PFSK-1 (cell line): ENCODE measurements at regions not wholly inside any gene's neighbourhood (a gene's known extent, or its start where the extent isn't known, plus 50 kb on each side); places are given as distances from the start of the nearest gene placed in this dataset.

Source experiments
- FOXP2 ChIP-seq: optimal IDR thresholded peaks from 2 replicates; pipeline ENCODE3; 2011; ENCODE audit warnings: borderline replicate concordance, control low read depth, inconsistent platforms; ENCODE audit not compliant: insufficient read depth; ENCODE audit errors: extremely low read length, extremely low read depth
- POLR2AphosphoS5 ChIP-seq: IDR thresholded peaks from 2 replicates; pipeline ENCODE4 v1.6.1; 2012; ENCODE audit warnings: low read depth, mild to moderate bottlenecking, control low read depth, low read length, moderate library complexity
- REST ChIP-seq, 2 experiments: IDR thresholded peaks; 2 replicates each; pipeline versions ENCODE4 v1.6.1 to v1.8.0; 2011 to 2012; ENCODE audit warnings: low read depth in 2 of 2, low read length in 2 of 2, control low read depth in 1 of 2, inconsistent platforms in 1 of 2, mild to moderate bottlenecking in 1 of 2, moderate library complexity in 1 of 2; ENCODE audit not compliant: insufficient read depth in 1 of 2
- SIN3A ChIP-seq: IDR thresholded peaks from 2 replicates; pipeline ENCODE4 v1.6.1; 2012; ENCODE audit warnings: mild to moderate bottlenecking, low read length, moderate library complexity, borderline replicate concordance; ENCODE audit not compliant: insufficient read depth
- TAF1 ChIP-seq: IDR thresholded peaks from 2 replicates; pipeline ENCODE4 v1.6.1; 2012; ENCODE audit warnings: low read length, control low read depth, borderline replicate concordance; ENCODE audit not compliant: insufficient read depth

- TF ChIP-seq TAF1 = no peak
- no peak for TF ChIP-seq REST (IDR thresholded peaks at IDR 0.05; ENCODE audit: insufficient read depth in 1 of 2, low read depth in 2 of 2, low read length in 2 of 2)
- no peak for TF ChIP-seq POLR2AphosphoS5
These were observed 409.6 kb upstream of the MAF start for GRCh38 chr16:80009971-80010659.

GRCh38 chr16:80008857-80009256 is 408.3 kb upstream of the MAF start:
- TF ChIP-seq REST (IDR thresholded peaks at IDR 0.05; ENCODE audit: insufficient read depth in 1 of 2, low read depth in 2 of 2, low read length in 2 of 2) (no peak), SIN3A (no peak), FOXP2 (no peak), POLR2AphosphoS5 (no peak), TAF1 (no peak)

- TF ChIP-seq REST (IDR thresholded peaks at IDR 0.05; ENCODE audit: insufficient read depth in 1 of 2, low read depth in 2 of 2, low read length in 2 of 2) (no peak), TAF1 (no peak), POLR2AphosphoS5 (no peak), FOXP2 (no peak), SIN3A (no peak)
These were observed 406.7 kb upstream of the MAF start for GRCh38 chr16:80007231-80007630.

- TF ChIP-seq POLR2AphosphoS5 = no peak
- TF ChIP-seq REST (IDR thresholded peaks at IDR 0.05; ENCODE audit: insufficient read depth in 1 of 2, low read depth in 2 of 2, low read length in 2 of 2) = no peak
- TF ChIP-seq FOXP2 = no peak
- TF ChIP-seq SIN3A = no peak
- TF ChIP-seq TAF1 = no peak
These were observed 406.0 kb upstream of the MAF start for GRCh38 chr16:80006241-80007215.
